ENCODE measurements at regions not wholly inside any gene's neighbourhood (a gene's known extent, or its start where the extent isn't known, plus 50 kb on each side); places are given as distances from the start of the nearest gene placed in this dataset.

- no peak for TF ChIP-seq FOXA1 (IDR thresholded peaks at IDR 0.05)
- TF ChIP-seq PKNOX1 (IDR thresholded peaks at IDR 0.05) = no peak
- no peak for TF ChIP-seq FOXK2 (IDR thresholded peaks at IDR 0.05)
- TF ChIP-seq HDGF (IDR thresholded peaks at IDR 0.05; ENCODE audit: borderline replicate concordance) = no peak
- TF ChIP-seq BHLHE40 (IDR thresholded peaks at IDR 0.05; ENCODE audit: borderline replicate concordance) = no peak
- TF ChIP-seq SUZ12 (IDR thresholded peaks at IDR 0.05) = no peak
- no peak for TF ChIP-seq NFRKB (IDR thresholded peaks at IDR 0.05)
- no peak for TF ChIP-seq SP1 (IDR thresholded peaks at IDR 0.05)
- no peak for TF ChIP-seq ELF4 (IDR thresholded peaks at IDR 0.05)
- TF ChIP-seq CTBP1 (IDR thresholded peaks at IDR 0.05; ENCODE audit: borderline replicate concordance) = no peak
- TF ChIP-seq FOXM1 (IDR thresholded peaks at IDR 0.05; ENCODE audit: borderline replicate concordance) = no peak
- no peak for TF ChIP-seq TARDBP (IDR thresholded peaks at IDR 0.05)
Measured at GRCh38 chr4:134422776-134423175, 221.2 kb upstream of the PABPC4L start.
